Glutamatergic neuron (in vitro differentiated cells): ENCODE measurements at regions not wholly inside any gene's neighbourhood (a gene's known extent, or its start where the extent isn't known, plus 50 kb on each side); places are given as distances from the start of the nearest gene placed in this dataset.

ENCODE experiments used
- DNase-seq: peaks from one replicate; pipeline ENCODE4 v3.0.0; 2022
- H3K27ac Mint-ChIP-seq: one replicate; pipeline ENCODE4 v1.8.0; 2020; ENCODE audit warnings: mild to moderate bottlenecking, mixed read lengths, inconsistent platforms; ENCODE audit not compliant: unreplicated experiment
- H3K27me3 Mint-ChIP-seq: one replicate; pipeline ENCODE4 v1.8.0; 2020; ENCODE audit warnings: mild to moderate bottlenecking, moderate library complexity, mixed read lengths, inconsistent platforms; ENCODE audit not compliant: unreplicated experiment
- H3K36me3 Mint-ChIP-seq: one replicate; pipeline ENCODE4 v1.8.0; 2020; ENCODE audit warnings: mild to moderate bottlenecking, mixed read lengths, inconsistent platforms; ENCODE audit not compliant: unreplicated experiment
- H3K4me1 Mint-ChIP-seq: one replicate; pipeline ENCODE4 v1.8.0; 2020; ENCODE audit warnings: mild to moderate bottlenecking, low read depth, mixed read lengths, inconsistent platforms; ENCODE audit not compliant: unreplicated experiment
- H3K4me3 Mint-ChIP-seq: one replicate; pipeline ENCODE4 v1.8.0; 2020; ENCODE audit warnings: mild to moderate bottlenecking, mixed read lengths, inconsistent platforms; ENCODE audit not compliant: unreplicated experiment
- H3K9me3 Mint-ChIP-seq: one replicate; pipeline ENCODE4 v1.8.0; 2020; ENCODE audit warnings: mild to moderate bottlenecking, moderate library complexity, mixed read lengths, inconsistent platforms; ENCODE audit not compliant: unreplicated experiment
- TF ChIP-seq, protein P1 (sequence below): fragments of 200-600 bp; sonication (generic); IDR thresholded peaks from one replicate; pipeline ENCODE4 v1.5.0; 2021; ENCODE audit not compliant: partially characterized antibody, unreplicated experiment

DNA sequence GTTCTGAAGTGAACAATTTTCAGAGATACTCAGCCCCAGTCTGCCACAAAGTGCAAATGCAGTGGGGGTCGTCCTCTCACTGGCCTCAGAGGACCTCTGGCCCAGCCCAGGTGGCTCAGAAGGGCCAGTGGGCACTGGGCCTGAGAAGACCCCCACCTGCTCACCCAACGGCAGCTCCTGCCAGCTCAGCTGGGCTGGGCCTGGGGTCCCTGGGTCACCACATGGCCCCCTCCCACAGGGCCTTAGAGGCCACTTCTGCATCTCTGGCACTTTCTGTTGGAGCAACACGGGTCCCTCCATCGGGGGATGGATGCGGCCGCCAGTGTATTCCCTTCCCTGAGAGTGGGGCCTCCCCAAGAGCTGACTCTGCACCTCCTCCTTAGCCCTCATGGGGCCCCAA lies 262.7 kb upstream of the KCNH8 start:
- Mint-ChIP-seq H3K9me3 (no peaks in the 10 kb centered on the region), H3K36me3 (no peaks in the 10 kb centered on the region), H3K27ac (no peak overlapping the region), H3K4me1 (no peaks in the 10 kb centered on the region), H3K4me3 (no peak overlapping the region), H3K27me3 (no peaks in the 10 kb centered on the region)
- TF ChIP-seq, protein P1, sequence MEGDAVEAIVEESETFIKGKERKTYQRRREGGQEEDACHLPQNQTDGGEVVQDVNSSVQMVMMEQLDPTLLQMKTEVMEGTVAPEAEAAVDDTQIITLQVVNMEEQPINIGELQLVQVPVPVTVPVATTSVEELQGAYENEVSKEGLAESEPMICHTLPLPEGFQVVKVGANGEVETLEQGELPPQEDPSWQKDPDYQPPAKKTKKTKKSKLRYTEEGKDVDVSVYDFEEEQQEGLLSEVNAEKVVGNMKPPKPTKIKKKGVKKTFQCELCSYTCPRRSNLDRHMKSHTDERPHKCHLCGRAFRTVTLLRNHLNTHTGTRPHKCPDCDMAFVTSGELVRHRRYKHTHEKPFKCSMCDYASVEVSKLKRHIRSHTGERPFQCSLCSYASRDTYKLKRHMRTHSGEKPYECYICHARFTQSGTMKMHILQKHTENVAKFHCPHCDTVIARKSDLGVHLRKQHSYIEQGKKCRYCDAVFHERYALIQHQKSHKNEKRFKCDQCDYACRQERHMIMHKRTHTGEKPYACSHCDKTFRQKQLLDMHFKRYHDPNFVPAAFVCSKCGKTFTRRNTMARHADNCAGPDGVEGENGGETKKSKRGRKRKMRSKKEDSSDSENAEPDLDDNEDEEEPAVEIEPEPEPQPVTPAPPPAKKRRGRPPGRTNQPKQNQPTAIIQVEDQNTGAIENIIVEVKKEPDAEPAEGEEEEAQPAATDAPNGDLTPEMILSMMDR: no peak
- DNase-seq: no peak

DNA sequence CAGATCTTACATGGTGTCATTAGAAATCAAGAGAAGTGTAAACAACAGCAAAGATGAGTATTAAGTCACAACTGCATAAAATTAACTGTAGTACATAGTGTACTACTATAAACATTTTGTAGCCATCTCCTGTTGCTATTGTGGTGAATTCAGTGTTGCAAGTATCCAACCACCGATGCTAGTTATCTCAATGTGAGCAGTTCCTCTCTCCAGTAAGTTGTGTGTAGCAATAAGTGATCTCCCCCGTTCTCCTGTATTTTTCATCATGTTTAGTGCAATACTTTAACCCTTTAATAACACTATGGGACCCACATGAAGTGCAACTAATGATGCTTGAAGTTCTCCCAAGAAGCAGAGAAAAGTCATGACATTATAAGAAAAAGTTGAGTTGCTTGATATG lies 264.7 kb upstream of the KCNH8 start:
- DNase-seq: no peak
- Mint-ChIP-seq H3K27me3 (no peaks in the 10 kb centered on the region), H3K9me3 (no peaks in the 10 kb centered on the region), H3K4me1 (no peaks in the 10 kb centered on the region), H3K36me3 (no peaks in the 10 kb centered on the region), H3K4me3 (no peak overlapping the region), H3K27ac (no peak overlapping the region)
- TF ChIP-seq, protein P1: no peak

DNA sequence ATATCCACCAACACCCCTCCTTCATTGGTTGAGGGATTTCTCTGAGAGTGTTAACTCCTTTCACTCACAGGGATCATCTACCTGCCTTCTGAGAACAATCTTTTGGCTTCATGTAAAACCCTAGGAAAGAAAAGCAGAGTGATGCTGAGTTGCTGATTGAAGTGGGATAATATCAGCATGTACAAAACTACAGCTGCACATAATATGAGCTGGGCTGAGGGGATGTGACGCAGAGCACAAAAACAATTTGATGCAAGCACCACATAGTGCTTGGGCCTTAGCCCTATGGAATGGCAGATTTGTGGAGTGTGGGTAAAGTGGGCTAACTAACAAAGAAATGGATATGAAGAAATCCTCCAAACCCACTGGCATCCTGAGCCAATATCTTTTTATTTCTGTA lies 267.6 kb upstream of the KCNH8 start:
- no peak overlapping the region for H3K4me3 Mint-ChIP-seq
- no peak overlapping the region for H3K27ac Mint-ChIP-seq
- H3K27me3 Mint-ChIP-seq: no peaks in the 10 kb centered on the region
- DNase-seq: no peak
- H3K4me1 Mint-ChIP-seq: no peaks in the 10 kb centered on the region
- H3K9me3 Mint-ChIP-seq: no peaks in the 10 kb centered on the region
- H3K36me3 Mint-ChIP-seq: no peaks in the 10 kb centered on the region
- TF ChIP-seq, protein P1: no peak

DNA sequence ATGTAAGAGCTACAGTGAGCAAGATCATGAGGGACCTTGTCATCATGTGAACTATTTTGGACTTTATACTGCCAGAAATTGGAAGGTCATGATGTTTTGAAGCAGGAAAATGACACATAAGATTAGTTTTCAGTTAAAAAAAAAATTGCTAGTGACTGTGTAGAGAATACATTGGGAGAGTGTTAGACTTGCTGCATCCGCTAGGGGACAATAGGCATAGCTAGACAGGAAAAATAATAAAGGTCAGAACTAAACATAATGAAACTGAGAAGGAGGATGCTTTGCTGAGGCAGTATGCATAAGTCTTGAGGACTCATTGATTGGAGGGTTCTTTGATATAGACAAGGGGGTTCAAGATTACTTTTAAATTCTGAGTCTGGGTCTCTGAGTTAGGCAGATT lies 275.8 kb upstream of the KCNH8 start:
- H3K9me3 Mint-ChIP-seq: peaks cover 1% of the 10 kb centered on the region
- no peak overlapping the region for H3K27ac Mint-ChIP-seq
- no peak for DNase-seq
- TF ChIP-seq, protein P1: no peak
- no peak overlapping the region for H3K4me3 Mint-ChIP-seq
- H3K27me3 Mint-ChIP-seq: no peaks in the 10 kb centered on the region
- H3K4me1 Mint-ChIP-seq: no peaks in the 10 kb centered on the region
- no peaks in the 10 kb centered on the region for H3K36me3 Mint-ChIP-seq

DNA sequence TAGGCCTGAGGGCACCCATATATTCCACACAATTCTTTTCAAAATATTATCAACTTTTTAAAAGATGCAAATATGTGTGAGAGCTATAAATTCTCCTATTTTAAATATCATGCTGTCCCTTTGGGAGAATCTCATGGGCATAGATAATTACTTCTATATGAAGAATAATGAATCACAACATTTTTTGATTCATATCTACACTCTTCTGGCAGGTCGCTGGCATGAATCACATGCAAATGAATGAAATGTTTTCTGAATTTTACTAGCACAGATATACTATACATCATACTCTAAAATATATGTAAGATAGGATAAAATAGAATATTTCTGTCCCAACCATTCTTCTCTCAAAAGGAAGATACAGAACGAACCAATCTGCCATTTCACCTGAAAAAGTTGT lies 277.7 kb upstream of the KCNH8 start:
- H3K9me3 Mint-ChIP-seq: peaks cover 1% of the 10 kb centered on the region
- no peaks in the 10 kb centered on the region for H3K27me3 Mint-ChIP-seq
- no peaks in the 10 kb centered on the region for H3K36me3 Mint-ChIP-seq
- H3K4me3 Mint-ChIP-seq: no peak overlapping the region
- no peak overlapping the region for H3K27ac Mint-ChIP-seq
- TF ChIP-seq, protein P1: no peak
- H3K4me1 Mint-ChIP-seq: no peaks in the 10 kb centered on the region
- DNase-seq: no peak
